ENCODE measurements at regions not wholly inside any gene's neighbourhood (a gene's known extent, or its start where the extent isn't known, plus 50 kb on each side); places are given as distances from the start of the nearest gene placed in this dataset.

GRCh38 chr17:70891306-70891705 lies 722.0 kb downstream of the KCNJ2 start:
- WGBS, 3 donors = 67 to 82% (median 71%) methylated on average over 4 of the region's 4 CpGs

GRCh38 chr17:70892527-70892926 lies 723.2 kb downstream of the KCNJ2 start:
- Histone ChIP-seq H3K4me3 (no peak overlapping the region), H3K36me3 (no peaks in the 10 kb centered on the region), H3K9me3 (no peaks in the 10 kb centered on the region), H3K4me1 (ENCODE audit: insufficient read depth) (no peaks in the 10 kb centered on the region), H3K27me3 (no peaks in the 10 kb centered on the region), H3K27ac (no peak overlapping the region)
- no peak for DNase-seq
- 47 to 64% (median 54%) methylated on average over 1 of the region's 1 CpG for WGBS, 3 donors
- intact Hi-C loops (cut with DNase I) = no loop called here
- TF ChIP-seq EP300 (IDR thresholded peaks at IDR 0.05) = no peak
- TF ChIP-seq CTCF (IDR thresholded peaks at IDR 0.05) = no peak
- TF ChIP-seq POLR2A (IDR thresholded peaks at IDR 0.05) = no peak

More at GRCh38 chr17:70891306-70891705, 722.0 kb downstream of the KCNJ2 start:
- H3K27me3 ChIP-seq = no peaks in the 10 kb centered on the region
- H3K4me1 ChIP-seq (ENCODE audit: insufficient read depth) = no peaks in the 10 kb centered on the region
- H3K9me3 ChIP-seq = no peaks in the 10 kb centered on the region
- no peak overlapping the region for H3K4me3 ChIP-seq
- intact Hi-C loops (cut with DNase I) = no loop called here
- H3K36me3 ChIP-seq = no peaks in the 10 kb centered on the region
- TF ChIP-seq CTCF (IDR thresholded peaks at IDR 0.05) (no peak), EP300 (IDR thresholded peaks at IDR 0.05) (no peak), POLR2A (IDR thresholded peaks at IDR 0.05) (no peak)
- H3K27ac ChIP-seq = no peak overlapping the region
- no peak for DNase-seq

- 65 to 72% (median 71%) methylated on average over 4 of the region's 4 CpGs for WGBS, 3 donors
- H3K36me3 ChIP-seq = no peaks in the 10 kb centered on the region
- no peak overlapping the region for H3K27ac ChIP-seq
- no peak overlapping the region for H3K4me3 ChIP-seq
- intact Hi-C loops (cut with DNase I) = no loop called here
- TF ChIP-seq POLR2A (IDR thresholded peaks at IDR 0.05) (no peak), EP300 (IDR thresholded peaks at IDR 0.05) (no peak), CTCF (IDR thresholded peaks at IDR 0.05) (no peak)
- no peaks in the 10 kb centered on the region for H3K9me3 ChIP-seq
- H3K4me1 ChIP-seq (ENCODE audit: insufficient read depth) = no peaks in the 10 kb centered on the region
- no peak for DNase-seq
- H3K27me3 ChIP-seq = no peaks in the 10 kb centered on the region
Measured at GRCh38 chr17:70896843-70897242, 727.5 kb downstream of the KCNJ2 start.

GRCh38 chr17:70897446-70897845 lies 728.1 kb downstream of the KCNJ2 start:
- DNase-seq = no peak
- H3K9me3 ChIP-seq = no peaks in the 10 kb centered on the region
- TF ChIP-seq EP300 (IDR thresholded peaks at IDR 0.05) (no peak), POLR2A (IDR thresholded peaks at IDR 0.05) (no peak), CTCF (IDR thresholded peaks at IDR 0.05) (no peak)
- intact Hi-C loops (cut with DNase I) = no loop called here
- no peaks in the 10 kb centered on the region for H3K27me3 ChIP-seq
- H3K4me3 ChIP-seq = no peak overlapping the region
- H3K4me1 ChIP-seq (ENCODE audit: insufficient read depth) = no peaks in the 10 kb centered on the region
- no peaks in the 10 kb centered on the region for H3K36me3 ChIP-seq
- H3K27ac ChIP-seq = no peak overlapping the region

GRCh38 chr17:70901870-70902269 lies 732.5 kb downstream of the KCNJ2 start:
- 65 to 88% (median 80%) methylated on average over 2 of the region's 2 CpGs for WGBS, 3 donors
- Histone ChIP-seq H3K27ac (no peak overlapping the region), H3K9me3 (no peaks in the 10 kb centered on the region), H3K4me1 (ENCODE audit: insufficient read depth) (no peaks in the 10 kb centered on the region), H3K4me3 (no peak overlapping the region), H3K27me3 (no peaks in the 10 kb centered on the region), H3K36me3 (no peaks in the 10 kb centered on the region)
- intact Hi-C loops (cut with DNase I) = no loop called here
- TF ChIP-seq POLR2A (IDR thresholded peaks at IDR 0.05) (no peak), EP300 (IDR thresholded peaks at IDR 0.05) (no peak), CTCF (IDR thresholded peaks at IDR 0.05) (no peak)
- DNase-seq = no peak

All from ovary (tissue), 7 donors.